ENCODE measurements at regions not wholly inside any gene's neighbourhood (a gene's known extent, or its start where the extent isn't known, plus 50 kb on each side); places are given as distances from the start of the nearest gene placed in this dataset.

- no peak overlapping the region for H3K27ac Mint-ChIP-seq
These were observed 69.5 kb downstream of the TPRA1 start for GRCh38 chr3:127520993-127521392.

DNA sequence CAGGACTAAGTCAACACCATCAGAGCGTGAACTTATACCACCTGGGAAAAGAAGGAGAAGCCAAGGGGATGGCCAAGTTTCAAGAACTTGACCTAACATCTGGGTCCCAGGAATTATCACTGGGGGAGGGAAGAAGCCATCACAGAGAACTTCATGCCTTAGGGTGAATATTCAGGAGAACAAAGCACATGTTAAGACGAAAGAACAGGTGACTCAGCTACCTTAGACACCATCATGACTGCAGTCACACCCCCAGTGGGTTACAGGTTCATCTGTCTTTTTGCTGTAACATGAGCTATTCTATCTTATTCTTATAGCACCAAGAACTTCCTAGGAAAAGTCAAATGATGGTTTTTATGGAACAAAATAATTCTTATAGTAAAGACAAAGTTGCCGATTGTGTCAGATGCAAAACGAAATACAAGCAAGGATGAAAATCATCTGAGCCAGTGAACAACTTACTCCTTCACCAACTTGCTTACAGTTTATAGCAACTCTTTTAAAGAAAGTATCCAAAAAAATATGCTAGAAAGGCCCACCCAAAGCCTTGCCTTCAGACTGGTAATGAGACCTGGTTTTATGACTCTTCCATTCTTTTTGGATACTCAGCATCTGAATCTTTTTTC lies 72.0 kb downstream of the TPRA1 start:
- Histone ChIP-seq H3K9me3 (ENCODE audit: control insufficient read depth in 2 of 2, low read length in 2 of 2) (no peaks in the 10 kb centered on the region), H3K27ac (ENCODE audit: insufficient read depth, low read length, poor library complexity, severe bottlenecking) (no peak overlapping the region), H3K4me1 (ENCODE audit: control insufficient read depth, insufficient read depth, low read length, poor library complexity, severe bottlenecking) (no peaks in the 10 kb centered on the region), H3K36me3 (ENCODE audit: control insufficient read depth, insufficient read depth, low read length) (no peaks in the 10 kb centered on the region), H3K27me3 (ENCODE audit: control insufficient read depth, insufficient read depth, low read length) (no peaks in the 10 kb centered on the region), H3K4me3 (ENCODE audit: low read depth, low read length) (no peak overlapping the region)
- Mint-ChIP-seq H3K4me1 (no peaks in the 10 kb centered on the region), H3K4me3 (no peak overlapping the region), H3K9me3 (peaks cover 0 to 6% (median 0%) of the 10 kb centered on the region in 7 donors), H3K27me3 (peaks cover 7% of the 10 kb centered on the region), H3K27ac (no peak overlapping the region), H3K36me3 (no peaks in the 10 kb centered on the region)
- ATAC-seq (ENCODE audit: low read depth in 2 of 2) = no peak
- no peak for DNase-seq

More at GRCh38 chr3:127520993-127521392, 69.5 kb downstream of the TPRA1 start:
- H3K27me3 ChIP-seq (ENCODE audit: control insufficient read depth, insufficient read depth, low read length) = no peaks in the 10 kb centered on the region
- no peaks in the 10 kb centered on the region for H3K4me1 Mint-ChIP-seq
- H3K4me3 ChIP-seq (ENCODE audit: low read depth, low read length) = no peak overlapping the region
- ATAC-seq (ENCODE audit: low read depth in 2 of 2) = no peak
- H3K9me3 Mint-ChIP-seq = peaks cover 0 to 5% (median 0%) of the 10 kb centered on the region in 7 donors
- no peaks in the 10 kb centered on the region for H3K4me1 ChIP-seq (ENCODE audit: control insufficient read depth, insufficient read depth, low read length, poor library complexity, severe bottlenecking)
- H3K27ac ChIP-seq (ENCODE audit: insufficient read depth, low read length, poor library complexity, severe bottlenecking) = no peak overlapping the region
- DNase-seq = no peak
- no peaks in the 10 kb centered on the region for H3K36me3 ChIP-seq (ENCODE audit: control insufficient read depth, insufficient read depth, low read length)
- H3K27me3 Mint-ChIP-seq = peaks cover 5% of the 10 kb centered on the region
- no peak overlapping the region for H3K4me3 Mint-ChIP-seq
- H3K36me3 Mint-ChIP-seq = no peaks in the 10 kb centered on the region
- H3K9me3 ChIP-seq (ENCODE audit: control insufficient read depth in 2 of 2, low read length in 2 of 2) = no peaks in the 10 kb centered on the region

GRCh38 chr3:127512256-127512655 lies 78.3 kb downstream of the TPRA1 start:
- H3K9me3 Mint-ChIP-seq = peaks cover 0 to 6% (median 0%) of the 10 kb centered on the region in 7 donors
- no peak overlapping the region for H3K27ac ChIP-seq (ENCODE audit: insufficient read depth, low read length, poor library complexity, severe bottlenecking)
- H3K36me3 Mint-ChIP-seq = no peaks in the 10 kb centered on the region
- H3K27me3 Mint-ChIP-seq = peaks cover 27% of the 10 kb centered on the region
- no peaks in the 10 kb centered on the region for H3K36me3 ChIP-seq (ENCODE audit: control insufficient read depth, insufficient read depth, low read length)
- no peak overlapping the region for H3K4me3 Mint-ChIP-seq
- peaks cover 2% of the 10 kb centered on the region for H3K27me3 ChIP-seq (ENCODE audit: control insufficient read depth, insufficient read depth, low read length)
- no peak for DNase-seq
- H3K4me3 ChIP-seq (ENCODE audit: low read depth, low read length) = no peak overlapping the region
- H3K4me1 ChIP-seq (ENCODE audit: control insufficient read depth, insufficient read depth, low read length, poor library complexity, severe bottlenecking) = no peaks in the 10 kb centered on the region
- no peaks in the 10 kb centered on the region for H3K4me1 Mint-ChIP-seq
- no peak for ATAC-seq (ENCODE audit: low read depth in 2 of 2)
- H3K27ac Mint-ChIP-seq = no peak overlapping the region
- H3K9me3 ChIP-seq (ENCODE audit: control insufficient read depth in 2 of 2, low read length in 2 of 2) = no peaks in the 10 kb centered on the region

DNA sequence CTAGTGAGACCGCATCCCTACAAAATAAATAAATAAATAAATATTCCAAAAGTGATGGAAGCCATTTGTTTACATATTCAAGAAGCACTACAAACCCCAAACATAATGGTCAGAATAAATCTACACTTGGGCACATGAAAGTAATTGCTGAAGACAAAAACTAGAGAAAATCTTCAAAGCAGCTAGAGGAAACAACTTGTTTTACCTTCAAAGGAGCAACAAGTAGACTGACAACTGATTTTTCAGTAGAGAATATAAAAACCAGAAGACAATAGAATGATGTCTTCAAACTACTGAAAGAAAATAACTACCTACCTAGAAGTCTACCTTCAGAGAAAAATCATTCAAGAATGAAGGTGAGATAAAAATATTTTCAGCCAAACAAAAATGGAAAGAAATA lies 89.4 kb downstream of the TPRA1 start:
- Mint-ChIP-seq H3K9me3 (peaks cover 1 to 31% (median 10%) of the 10 kb centered on the region in 7 donors), H3K4me3 (no peak overlapping the region), H3K4me1 (no peaks in the 10 kb centered on the region), H3K27ac (no peak overlapping the region), H3K36me3 (peaks cover 5% of the 10 kb centered on the region), H3K27me3 (peaks cover 6% of the 10 kb centered on the region)
- H3K27ac ChIP-seq (ENCODE audit: insufficient read depth, low read length, poor library complexity, severe bottlenecking) = no peak overlapping the region
- DNase-seq (no peak), ATAC-seq (ENCODE audit: low read depth in 2 of 2) (no peak)
- no peak overlapping the region for H3K4me3 ChIP-seq (ENCODE audit: low read depth, low read length)
- peaks cover 3% of the 10 kb centered on the region for H3K27me3 ChIP-seq (ENCODE audit: control insufficient read depth, insufficient read depth, low read length)
- no peaks in the 10 kb centered on the region for H3K4me1 ChIP-seq (ENCODE audit: control insufficient read depth, insufficient read depth, low read length, poor library complexity, severe bottlenecking)
- H3K9me3 ChIP-seq (ENCODE audit: control insufficient read depth in 2 of 2, low read length in 2 of 2) = peaks cover 11 to 20% of the 10 kb centered on the region in 2 experiments
- no peaks in the 10 kb centered on the region for H3K36me3 ChIP-seq (ENCODE audit: control insufficient read depth, insufficient read depth, low read length)

DNA sequence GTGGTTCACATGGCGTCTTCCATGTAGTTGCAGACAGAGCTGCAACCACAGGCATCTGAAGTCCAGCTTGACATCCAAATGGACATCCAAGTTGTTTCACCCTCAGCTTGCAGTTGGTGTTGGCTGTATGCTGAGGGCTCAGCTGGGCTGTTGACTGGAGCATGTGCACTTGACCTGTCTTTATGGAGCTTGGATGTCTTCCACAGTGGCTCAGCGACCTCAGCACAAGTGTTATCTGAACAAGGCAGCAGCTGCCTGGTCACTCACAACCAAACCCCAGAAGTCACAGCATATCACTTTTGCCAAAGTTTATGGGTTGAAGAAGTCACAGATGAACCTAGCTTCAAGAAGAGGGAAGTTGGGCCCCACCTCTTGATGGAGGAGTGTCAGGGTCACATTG lies 92.9 kb downstream of the TPRA1 start:
- H3K27ac Mint-ChIP-seq = peak overlapping the region in 1 of 3 donors; percentile 71
- H3K36me3 ChIP-seq (ENCODE audit: control insufficient read depth, insufficient read depth, low read length) = no peaks in the 10 kb centered on the region
- no peak overlapping the region for H3K27ac ChIP-seq (ENCODE audit: insufficient read depth, low read length, poor library complexity, severe bottlenecking)
- H3K27me3 ChIP-seq (ENCODE audit: control insufficient read depth, insufficient read depth, low read length) = peaks cover 2% of the 10 kb centered on the region
- DNase-seq = no peak
- no peaks in the 10 kb centered on the region for H3K4me1 Mint-ChIP-seq
- H3K4me3 Mint-ChIP-seq = no peak overlapping the region
- H3K27me3 Mint-ChIP-seq = no peaks in the 10 kb centered on the region
- peaks cover 7 to 17% of the 10 kb centered on the region in 2 experiments for H3K9me3 ChIP-seq (ENCODE audit: control insufficient read depth in 2 of 2, low read length in 2 of 2)
- H3K36me3 Mint-ChIP-seq = peaks cover 5% of the 10 kb centered on the region
- H3K4me3 ChIP-seq (ENCODE audit: low read depth, low read length) = no peak overlapping the region
- no peaks in the 10 kb centered on the region for H3K4me1 ChIP-seq (ENCODE audit: control insufficient read depth, insufficient read depth, low read length, poor library complexity, severe bottlenecking)
- no peak for ATAC-seq (ENCODE audit: low read depth in 2 of 2)
- H3K9me3 Mint-ChIP-seq = peaks cover 1 to 28% (median 7%) of the 10 kb centered on the region in 7 donors

GRCh38 chr3:127497166-127497565 lies 93.4 kb downstream of the TPRA1 start:
- no peak overlapping the region for H3K27ac Mint-ChIP-seq
- ATAC-seq (ENCODE audit: low read depth in 2 of 2) = no peak
- Histone ChIP-seq H3K27me3 (ENCODE audit: control insufficient read depth, insufficient read depth, low read length) (peaks cover 2% of the 10 kb centered on the region), H3K4me1 (ENCODE audit: control insufficient read depth, insufficient read depth, low read length, poor library complexity, severe bottlenecking) (no peaks in the 10 kb centered on the region), H3K27ac (ENCODE audit: insufficient read depth, low read length, poor library complexity, severe bottlenecking) (no peak overlapping the region), H3K36me3 (ENCODE audit: control insufficient read depth, insufficient read depth, low read length) (no peaks in the 10 kb centered on the region), H3K9me3 (ENCODE audit: control insufficient read depth in 2 of 2, low read length in 2 of 2) (peaks cover 7 to 15% of the 10 kb centered on the region in 2 experiments), H3K4me3 (ENCODE audit: low read depth, low read length) (no peak overlapping the region)
- peaks cover 5% of the 10 kb centered on the region for H3K36me3 Mint-ChIP-seq
- no peaks in the 10 kb centered on the region for H3K4me1 Mint-ChIP-seq
- peaks cover 1 to 23% (median 7%) of the 10 kb centered on the region in 7 donors for H3K9me3 Mint-ChIP-seq
- no peak for DNase-seq
- H3K4me3 Mint-ChIP-seq = no peak overlapping the region
- H3K27me3 Mint-ChIP-seq = no peaks in the 10 kb centered on the region

GRCh38 chr3:127495821-127496655 lies 94.5 kb downstream of the TPRA1 start:
- DNase-seq (no peak), ATAC-seq (ENCODE audit: low read depth in 2 of 2) (no peak)
- H3K27me3 Mint-ChIP-seq = no peaks in the 10 kb centered on the region
- peaks cover 1 to 19% (median 7%) of the 10 kb centered on the region in 7 donors for H3K9me3 Mint-ChIP-seq
- H3K36me3 Mint-ChIP-seq = peaks cover 5% of the 10 kb centered on the region
- no peak overlapping the region for H3K27ac Mint-ChIP-seq
- Histone ChIP-seq H3K27ac (ENCODE audit: insufficient read depth, low read length, poor library complexity, severe bottlenecking) (no peak overlapping the region), H3K36me3 (ENCODE audit: control insufficient read depth, insufficient read depth, low read length) (no peaks in the 10 kb centered on the region), H3K9me3 (ENCODE audit: control insufficient read depth in 2 of 2, low read length in 2 of 2) (peaks cover 7 to 10% of the 10 kb centered on the region in 2 experiments), H3K4me1 (ENCODE audit: control insufficient read depth, insufficient read depth, low read length, poor library complexity, severe bottlenecking) (no peaks in the 10 kb centered on the region), H3K27me3 (ENCODE audit: control insufficient read depth, insufficient read depth, low read length) (peaks cover 2% of the 10 kb centered on the region), H3K4me3 (ENCODE audit: low read depth, low read length) (no peak overlapping the region)
- H3K4me3 Mint-ChIP-seq = no peak overlapping the region
- H3K4me1 Mint-ChIP-seq = no peaks in the 10 kb centered on the region

Measured in CD4-positive, CD25-positive, alpha-beta regulatory T cell (primary cell).